Lower lobe of right lung (tissue), 2 donors: ENCODE measurements at regions not wholly inside any gene's neighbourhood (a gene's known extent, or its start where the extent isn't known, plus 50 kb on each side); places are given as distances from the start of the nearest gene placed in this dataset.
"Not testable (repeated sequence)": the region's sequence is repeated elsewhere in the genome, so short reads cannot be mapped to it uniquely, and the experiment has no call there.

ENCODE experiments used
- ATAC-seq, 2 donors: fragments of 200-7000 bp; cut with Tn5 transposase; one replicate each; pipeline ENCODE4 v1.9.1; 2020 to 2022; ENCODE audit warnings: mild to moderate bottlenecking in 2 of 2, moderate library complexity in 2 of 2
- DNase-seq: peaks from one replicate; pipeline ENCODE4 v3.0.0-alpha.2; 2020
- H3K27ac ChIP-seq: fragments of 200-600 bp; one replicate; pipeline ENCODE4 v1.8.0; 2022
- H3K27me3 ChIP-seq: fragments of 200-600 bp; one replicate; pipeline ENCODE4 v1.8.0; 2022; ENCODE audit warnings: low read depth
- H3K36me3 ChIP-seq: fragments of 200-600 bp; one replicate; pipeline ENCODE4 v1.8.0; 2022; ENCODE audit warnings: mild to moderate bottlenecking
- H3K4me1 ChIP-seq: fragments of 200-600 bp; one replicate; pipeline ENCODE4 v1.8.0; 2022
- H3K4me3 ChIP-seq: fragments of 200-600 bp; one replicate; pipeline ENCODE4 v1.8.0; 2022; ENCODE audit warnings: mild to moderate bottlenecking
- H3K9me3 ChIP-seq: fragments of 200-600 bp; one replicate; pipeline ENCODE4 v1.8.0; 2022
- intact Hi-C: fragments of 100-400 bp; cut with DNase I; formaldehyde crosslinking; loops from one replicate; pipeline ENCODE4 v1.11.0; 2022
- TF ChIP-seq, protein P1 (sequence below): fragments of 200-600 bp; IDR thresholded peaks from one replicate; pipeline ENCODE4 v1.8.0; 2022; ENCODE audit warnings: antibody characterized with exemption, mild to moderate bottlenecking
- donor health status: DM: no; HTN: yes; CAD: no; lungs with severe emphysema.

GRCh38 chr1:198957044-198957443 is 318.2 kb downstream of the PTPRC start:
- no peaks in the 10 kb centered on the region for H3K9me3 ChIP-seq
- ATAC-seq (no peak), DNase-seq (no peak)
- H3K36me3 ChIP-seq: no peaks in the 10 kb centered on the region
- no peaks in the 10 kb centered on the region for H3K4me1 ChIP-seq
- H3K27ac ChIP-seq: no peak overlapping the region
- intact Hi-C loops: no loop called here
- TF ChIP-seq, protein P1, sequence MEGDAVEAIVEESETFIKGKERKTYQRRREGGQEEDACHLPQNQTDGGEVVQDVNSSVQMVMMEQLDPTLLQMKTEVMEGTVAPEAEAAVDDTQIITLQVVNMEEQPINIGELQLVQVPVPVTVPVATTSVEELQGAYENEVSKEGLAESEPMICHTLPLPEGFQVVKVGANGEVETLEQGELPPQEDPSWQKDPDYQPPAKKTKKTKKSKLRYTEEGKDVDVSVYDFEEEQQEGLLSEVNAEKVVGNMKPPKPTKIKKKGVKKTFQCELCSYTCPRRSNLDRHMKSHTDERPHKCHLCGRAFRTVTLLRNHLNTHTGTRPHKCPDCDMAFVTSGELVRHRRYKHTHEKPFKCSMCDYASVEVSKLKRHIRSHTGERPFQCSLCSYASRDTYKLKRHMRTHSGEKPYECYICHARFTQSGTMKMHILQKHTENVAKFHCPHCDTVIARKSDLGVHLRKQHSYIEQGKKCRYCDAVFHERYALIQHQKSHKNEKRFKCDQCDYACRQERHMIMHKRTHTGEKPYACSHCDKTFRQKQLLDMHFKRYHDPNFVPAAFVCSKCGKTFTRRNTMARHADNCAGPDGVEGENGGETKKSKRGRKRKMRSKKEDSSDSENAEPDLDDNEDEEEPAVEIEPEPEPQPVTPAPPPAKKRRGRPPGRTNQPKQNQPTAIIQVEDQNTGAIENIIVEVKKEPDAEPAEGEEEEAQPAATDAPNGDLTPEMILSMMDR: no peak
- no peaks in the 10 kb centered on the region for H3K27me3 ChIP-seq
- H3K4me3 ChIP-seq: no peak overlapping the region

GRCh38 chr1:198959032-198959431 is 320.2 kb downstream of the PTPRC start:
- intact Hi-C loops: no loop called here
- DNase-seq: no peak
- TF ChIP-seq, protein P1: no peak
- H3K9me3 ChIP-seq: no peaks in the 10 kb centered on the region
- ATAC-seq: no peak
- H3K4me1 ChIP-seq: no peaks in the 10 kb centered on the region
- H3K4me3 ChIP-seq: no peak overlapping the region
- H3K27ac ChIP-seq: no peak overlapping the region
- no peaks in the 10 kb centered on the region for H3K36me3 ChIP-seq
- H3K27me3 ChIP-seq: no peaks in the 10 kb centered on the region

DNA sequence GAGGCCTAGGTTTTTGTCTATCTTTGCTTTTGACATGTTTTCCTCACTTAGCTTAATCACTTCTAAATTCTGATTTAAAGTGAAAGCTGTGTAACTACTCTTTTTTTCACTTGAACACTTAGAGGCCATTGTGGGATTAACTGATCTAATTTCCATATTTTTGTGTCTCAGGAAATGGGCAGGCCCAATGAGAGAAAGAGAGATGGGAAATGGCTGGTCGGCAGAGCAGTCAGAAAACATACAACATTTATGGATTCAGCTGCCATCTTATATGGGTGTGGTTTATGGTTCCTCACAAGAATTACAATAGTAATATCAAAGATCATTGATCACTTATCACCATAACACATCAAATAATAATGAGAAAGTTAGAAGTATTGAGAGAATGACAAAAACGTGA is 320.8 kb downstream of the PTPRC start:
- no peaks in the 10 kb centered on the region for H3K27me3 ChIP-seq
- DNase-seq (no peak), ATAC-seq (no peak)
- H3K27ac ChIP-seq: no peak overlapping the region
- intact Hi-C loops: no loop called here
- no peak overlapping the region for H3K4me3 ChIP-seq
- no peaks in the 10 kb centered on the region for H3K9me3 ChIP-seq
- TF ChIP-seq, protein P1: no peak
- no peaks in the 10 kb centered on the region for H3K4me1 ChIP-seq
- no peaks in the 10 kb centered on the region for H3K36me3 ChIP-seq

GRCh38 chr1:198963796-198964195 is 325.0 kb downstream of the PTPRC start:
- DNase-seq, H3K27ac ChIP-seq, H3K9me3 ChIP-seq, H3K27me3 ChIP-seq, H3K4me1 ChIP-seq, ATAC-seq, H3K4me3 ChIP-seq, H3K36me3 ChIP-seq, intact Hi-C loops: not testable (repeated sequence)

- intact Hi-C loops: no loop called here
- TF ChIP-seq, protein P1: no peak
- Histone ChIP-seq H3K9me3 (no peaks in the 10 kb centered on the region), H3K4me1 (no peaks in the 10 kb centered on the region), H3K4me3 (no peak overlapping the region), H3K27me3 (no peaks in the 10 kb centered on the region), H3K27ac (no peak overlapping the region), H3K36me3 (no peaks in the 10 kb centered on the region)
- ATAC-seq (no peak), DNase-seq (no peak)
These were observed 327.7 kb downstream of the PTPRC start for GRCh38 chr1:198966519-198966918.

- intact Hi-C loops: no loop called here
- TF ChIP-seq, protein P1: no peak
These were observed 328.7 kb downstream of the PTPRC start for GRCh38 chr1:198967566-198967965.

More at GRCh38 chr1:198967566-198967965, 328.7 kb downstream of the PTPRC start:
- no peak for ATAC-seq
- no peak overlapping the region for H3K4me3 ChIP-seq
- no peaks in the 10 kb centered on the region for H3K4me1 ChIP-seq
- H3K36me3 ChIP-seq: no peaks in the 10 kb centered on the region
- H3K9me3 ChIP-seq: no peaks in the 10 kb centered on the region
- H3K27ac ChIP-seq: no peak overlapping the region
- DNase-seq: no peak
- no peaks in the 10 kb centered on the region for H3K27me3 ChIP-seq
